ENCODE measurements at regions not wholly inside any gene's neighbourhood (a gene's known extent, or its start where the extent isn't known, plus 50 kb on each side); places are given as distances from the start of the nearest gene placed in this dataset.

DNA sequence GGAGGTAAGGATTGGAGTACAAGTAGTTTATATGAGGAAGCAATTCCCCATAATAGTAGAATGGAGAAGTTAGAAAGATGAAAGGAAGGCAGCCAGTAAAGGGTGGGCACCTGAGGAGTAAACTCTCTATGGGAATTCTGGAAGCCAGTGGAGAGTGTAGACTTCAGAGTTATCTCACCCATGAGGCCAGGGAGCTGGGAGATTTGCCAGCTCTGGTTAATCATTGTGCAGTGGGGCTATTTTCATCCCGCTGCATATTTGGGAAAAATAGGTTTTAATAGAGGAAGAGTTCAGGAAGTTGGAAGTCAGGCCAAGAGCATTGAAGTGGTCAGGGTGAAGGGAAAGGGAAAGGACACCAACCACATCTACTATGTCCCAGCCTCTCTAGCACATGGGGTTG, 242.3 kb upstream of the BRINP1 start:
- Histone ChIP-seq H3K36me3 (no peaks in the 10 kb centered on the region), H3K4me1 (no peaks in the 10 kb centered on the region), H3K9me3 (no peaks in the 10 kb centered on the region), H3K27ac (no peak overlapping the region), H3K27me3 (no peaks in the 10 kb centered on the region), H3K4me3 (no peak overlapping the region)
- TF ChIP-seq, protein P1, sequence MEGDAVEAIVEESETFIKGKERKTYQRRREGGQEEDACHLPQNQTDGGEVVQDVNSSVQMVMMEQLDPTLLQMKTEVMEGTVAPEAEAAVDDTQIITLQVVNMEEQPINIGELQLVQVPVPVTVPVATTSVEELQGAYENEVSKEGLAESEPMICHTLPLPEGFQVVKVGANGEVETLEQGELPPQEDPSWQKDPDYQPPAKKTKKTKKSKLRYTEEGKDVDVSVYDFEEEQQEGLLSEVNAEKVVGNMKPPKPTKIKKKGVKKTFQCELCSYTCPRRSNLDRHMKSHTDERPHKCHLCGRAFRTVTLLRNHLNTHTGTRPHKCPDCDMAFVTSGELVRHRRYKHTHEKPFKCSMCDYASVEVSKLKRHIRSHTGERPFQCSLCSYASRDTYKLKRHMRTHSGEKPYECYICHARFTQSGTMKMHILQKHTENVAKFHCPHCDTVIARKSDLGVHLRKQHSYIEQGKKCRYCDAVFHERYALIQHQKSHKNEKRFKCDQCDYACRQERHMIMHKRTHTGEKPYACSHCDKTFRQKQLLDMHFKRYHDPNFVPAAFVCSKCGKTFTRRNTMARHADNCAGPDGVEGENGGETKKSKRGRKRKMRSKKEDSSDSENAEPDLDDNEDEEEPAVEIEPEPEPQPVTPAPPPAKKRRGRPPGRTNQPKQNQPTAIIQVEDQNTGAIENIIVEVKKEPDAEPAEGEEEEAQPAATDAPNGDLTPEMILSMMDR (IDR thresholded peaks at IDR 0.05), result no peak
- no peak for DNase-seq (ENCODE audit: low spot score in 2 of 2)
- intact Hi-C loops (cut with DNase I), result no loop called here

DNA sequence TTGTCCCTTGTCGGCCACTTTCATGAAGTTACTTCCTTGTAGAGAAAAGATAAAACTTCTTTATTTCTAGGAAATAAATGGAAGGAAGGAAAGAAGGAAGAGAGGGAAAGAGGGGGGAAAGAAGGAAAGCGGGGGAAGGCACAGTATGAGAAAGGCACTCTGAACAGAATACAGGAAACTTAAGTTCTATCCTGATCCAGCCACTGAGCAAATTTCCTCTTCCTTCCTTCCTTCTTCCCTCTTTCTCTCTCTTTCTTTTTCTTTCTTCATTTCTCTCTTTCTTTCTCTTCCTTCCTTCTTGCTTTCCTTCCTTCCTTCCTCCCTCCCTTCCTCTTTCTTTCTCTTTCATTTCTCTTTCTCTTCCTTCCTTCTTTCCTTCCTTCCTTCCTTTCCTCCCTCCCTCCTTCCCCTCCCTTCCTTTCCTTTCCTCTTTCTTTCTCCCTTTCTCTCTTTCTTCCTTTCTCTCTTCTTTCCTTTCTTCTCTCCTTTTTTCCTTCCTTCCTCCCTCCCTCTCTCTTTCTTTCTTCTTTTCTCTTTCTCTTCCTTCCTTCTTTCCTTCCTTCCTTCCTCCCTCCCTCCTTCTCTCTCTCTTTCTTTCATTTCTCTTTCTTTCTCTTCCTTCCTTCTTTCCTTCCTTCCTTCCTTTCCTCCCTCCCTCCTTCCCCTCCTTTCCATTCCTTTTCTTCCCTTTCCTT, 240.2 kb upstream of the BRINP1 start:
- Histone ChIP-seq H3K36me3 (no peaks in the 10 kb centered on the region), H3K4me3 (no peak overlapping the region), H3K9me3 (no peaks in the 10 kb centered on the region), H3K4me1 (no peaks in the 10 kb centered on the region), H3K27me3 (no peaks in the 10 kb centered on the region), H3K27ac (no peak overlapping the region)
- intact Hi-C loops (cut with DNase I), result no loop called here
- no peak for DNase-seq (ENCODE audit: low spot score in 2 of 2)
- TF ChIP-seq, protein P1 (IDR thresholded peaks at IDR 0.05), result no peak

DNA sequence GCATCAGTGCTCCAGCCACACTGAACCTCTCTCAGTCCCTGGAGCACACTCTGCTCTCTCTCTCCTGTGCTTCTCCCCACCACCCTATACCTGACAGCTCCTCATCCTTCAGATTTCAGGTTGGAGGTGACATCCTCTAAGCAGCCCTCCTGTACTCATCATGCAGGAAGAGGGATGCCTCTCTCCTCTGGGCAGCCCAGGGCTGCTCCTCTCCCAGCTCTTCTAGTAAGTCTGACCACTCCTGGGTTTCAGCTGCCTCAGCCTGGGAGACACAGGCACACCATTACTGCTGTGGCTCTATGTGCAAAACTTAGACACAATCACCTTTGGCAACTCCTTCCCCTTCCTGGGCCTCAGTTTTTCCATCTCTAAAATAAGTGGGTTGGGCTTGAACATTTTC, 232.4 kb upstream of the BRINP1 start:
- Histone ChIP-seq H3K27me3 (no peaks in the 10 kb centered on the region), H3K27ac (no peak overlapping the region), H3K4me3 (no peak overlapping the region), H3K4me1 (no peaks in the 10 kb centered on the region), H3K9me3 (no peaks in the 10 kb centered on the region), H3K36me3 (no peaks in the 10 kb centered on the region)
- intact Hi-C loops (cut with DNase I), result no loop called here
- DNase-seq (ENCODE audit: low spot score in 2 of 2), result no peak
- TF ChIP-seq, protein P1 (IDR thresholded peaks at IDR 0.05), result no peak

DNA sequence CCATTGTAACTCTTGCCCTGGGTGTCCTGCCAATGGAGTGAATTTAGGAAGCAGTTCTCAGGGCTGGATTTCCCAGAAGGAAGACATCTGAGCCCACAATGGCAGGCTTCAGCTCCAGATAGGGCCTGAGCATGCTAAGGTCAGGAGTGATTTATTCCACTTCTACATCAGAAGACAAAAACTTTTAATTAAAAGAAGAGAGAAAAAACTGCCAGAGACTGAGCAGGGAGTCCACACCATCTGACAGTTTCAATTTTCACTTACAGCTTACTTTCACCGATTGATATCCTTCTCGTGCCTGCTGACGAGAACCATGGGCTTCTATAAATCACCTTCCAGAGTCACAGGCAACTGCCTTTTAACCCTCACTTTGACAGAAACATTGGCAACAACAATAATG, 228.3 kb upstream of the BRINP1 start:
- Histone ChIP-seq H3K27ac (no peak overlapping the region), H3K4me1 (no peaks in the 10 kb centered on the region), H3K4me3 (no peak overlapping the region), H3K36me3 (no peaks in the 10 kb centered on the region), H3K9me3 (no peaks in the 10 kb centered on the region), H3K27me3 (no peaks in the 10 kb centered on the region)
- intact Hi-C loops (cut with DNase I), result no loop called here
- TF ChIP-seq, protein P1 (IDR thresholded peaks at IDR 0.05), result no peak
- DNase-seq (ENCODE audit: low spot score in 2 of 2), result no peak

DNA sequence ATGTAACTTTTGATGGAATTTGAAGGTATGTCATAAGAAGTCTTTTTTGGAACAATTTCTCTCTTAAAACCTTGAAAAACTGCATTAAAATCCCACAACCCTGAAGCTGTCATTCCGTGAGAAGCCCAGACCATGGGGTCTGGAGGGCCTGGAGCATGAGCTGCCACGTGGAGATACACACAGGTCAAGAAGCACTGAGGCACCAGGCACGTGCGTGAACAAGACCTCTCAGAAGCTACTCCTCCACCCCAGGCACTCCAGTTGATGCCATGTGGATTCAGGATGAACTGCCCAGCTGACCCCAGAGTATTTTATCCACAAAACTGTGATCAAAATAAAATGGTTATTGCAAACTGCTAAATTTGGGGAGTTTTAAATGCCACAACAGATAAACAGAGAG, 227.5 kb upstream of the BRINP1 start:
- intact Hi-C loops (cut with DNase I), result no loop called here
- no peak for DNase-seq (ENCODE audit: low spot score in 2 of 2)
- H3K27ac ChIP-seq, result no peak overlapping the region
- H3K9me3 ChIP-seq, result no peaks in the 10 kb centered on the region
- H3K4me3 ChIP-seq, result no peak overlapping the region
- H3K4me1 ChIP-seq, result no peaks in the 10 kb centered on the region
- H3K27me3 ChIP-seq, result no peaks in the 10 kb centered on the region
- H3K36me3 ChIP-seq, result no peaks in the 10 kb centered on the region
- TF ChIP-seq, protein P1 (IDR thresholded peaks at IDR 0.05), result no peak

Data from ascending aorta (tissue), 2 donors.